SJCRH30 (cell line): ENCODE measurements at regions not wholly inside any gene's neighbourhood (a gene's known extent, or its start where the extent isn't known, plus 50 kb on each side); places are given as distances from the start of the nearest gene placed in this dataset.

Experiments
- DNase-seq, 2 experiments: peaks; one replicate each; pipeline ENCODE4 v3.0.0-alpha.2; 2015 to 2020
- H3K27ac ChIP-seq: fragments of 250-450 bp; sonication (Bioruptor Pico); 2 replicates; pipeline ENCODE4 v1.5.1; 2020; ENCODE audit warnings: mild to moderate bottlenecking, moderate library complexity
- H3K27me3 ChIP-seq: fragments of 250-450 bp; sonication (Bioruptor Pico); 2 replicates; pipeline ENCODE4 v1.5.1; 2020; ENCODE audit warnings: mild to moderate bottlenecking, moderate library complexity
- H3K36me3 ChIP-seq: fragments of 250-450 bp; sonication (Bioruptor Pico); 2 replicates; pipeline ENCODE4 v1.5.1; 2020; ENCODE audit warnings: mild to moderate bottlenecking, moderate library complexity
- H3K4me1 ChIP-seq: fragments of 250-450 bp; sonication (Bioruptor Pico); 2 replicates; pipeline ENCODE4 v1.5.1; 2020; ENCODE audit warnings: mild to moderate bottlenecking, moderate library complexity
- H3K4me3 ChIP-seq: fragments of 250-450 bp; sonication (Bioruptor Pico); 2 replicates; pipeline ENCODE4 v1.5.1; 2020; ENCODE audit warnings: mild to moderate bottlenecking, moderate library complexity
- H3K9me3 ChIP-seq: fragments of 250-450 bp; sonication (Bioruptor Pico); replicated peaks from 2 replicates; pipeline ENCODE4 v1.5.1; 2020; ENCODE audit warnings: mild to moderate bottlenecking, moderate library complexity

DNA sequence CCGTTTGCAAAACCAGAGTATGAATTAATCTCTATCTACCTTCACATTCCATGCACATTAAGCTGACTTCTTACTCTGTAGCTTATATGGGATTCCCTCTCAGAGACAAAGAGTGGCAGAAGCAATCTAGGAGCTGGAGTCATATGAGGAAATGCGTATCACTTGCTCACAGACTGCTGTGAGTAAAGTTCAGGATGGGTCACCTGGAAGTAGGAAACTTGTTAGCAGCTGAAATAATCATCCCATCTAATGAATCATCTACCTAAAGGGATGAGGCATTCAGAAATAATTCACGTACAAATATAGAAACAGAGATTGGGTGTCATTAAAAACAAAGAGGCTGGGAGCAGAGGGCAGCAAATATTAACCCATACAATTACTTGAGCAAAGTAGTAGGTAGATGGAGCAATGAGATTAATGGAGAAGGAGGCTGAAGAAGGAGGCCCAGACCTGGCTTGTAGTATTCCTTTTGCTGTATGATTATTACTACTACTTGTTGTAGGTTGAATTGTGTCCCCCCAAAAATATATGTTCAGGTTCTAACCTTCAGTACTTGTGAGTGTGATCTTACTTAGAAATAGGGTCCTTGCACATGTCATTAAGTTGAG is 866.3 kb downstream of the ROBO2 start:
- DNase-seq = no peak
- Histone ChIP-seq H3K27me3 (no peaks in the 10 kb centered on the region), H3K36me3 (no peaks in the 10 kb centered on the region), H3K27ac (no peak overlapping the region), H3K4me3 (no peak overlapping the region), H3K9me3 (no peaks in the 10 kb centered on the region), H3K4me1 (no peaks in the 10 kb centered on the region)

- Histone ChIP-seq H3K4me1 (no peaks in the 10 kb centered on the region), H3K9me3 (no peaks in the 10 kb centered on the region)
Observed at GRCh38 chr3:77913524-77914174, 873.8 kb downstream of the ROBO2 start.

DNA sequence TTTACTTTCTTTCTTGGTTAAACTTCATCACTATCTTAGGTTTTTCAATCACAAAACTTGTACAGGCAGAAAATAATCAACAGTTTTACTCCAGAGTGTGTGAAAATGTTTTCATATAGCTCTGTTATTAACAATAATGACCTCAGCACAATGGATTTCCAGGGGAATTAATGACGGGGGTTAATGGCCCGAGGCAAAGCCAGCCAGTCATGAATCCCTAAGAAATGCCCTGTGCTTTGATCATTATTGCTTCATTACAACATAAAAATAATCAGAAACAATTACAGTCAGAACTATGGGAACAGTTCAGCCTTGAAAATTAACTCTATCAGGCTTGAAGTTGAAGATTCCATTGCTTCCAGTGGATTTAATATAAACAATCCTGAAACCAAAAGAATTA is 875.4 kb downstream of the ROBO2 start:
- H3K27ac ChIP-seq = no peak overlapping the region
- H3K4me1 ChIP-seq = no peaks in the 10 kb centered on the region
- H3K36me3 ChIP-seq = no peaks in the 10 kb centered on the region
- H3K27me3 ChIP-seq = no peaks in the 10 kb centered on the region
- DNase-seq = no peak
- H3K4me3 ChIP-seq = no peak overlapping the region
- no peaks in the 10 kb centered on the region for H3K9me3 ChIP-seq

More at GRCh38 chr3:77913524-77914174, 873.8 kb downstream of the ROBO2 start:
- no peak for DNase-seq
- no peaks in the 10 kb centered on the region for H3K27me3 ChIP-seq
- H3K36me3 ChIP-seq = no peaks in the 10 kb centered on the region
- H3K27ac ChIP-seq = no peak overlapping the region
- H3K4me3 ChIP-seq = no peak overlapping the region

- H3K27ac ChIP-seq = no peak overlapping the region
- H3K4me3 ChIP-seq = no peak overlapping the region
- DNase-seq = no peak
- H3K9me3 ChIP-seq = no peaks in the 10 kb centered on the region
- H3K36me3 ChIP-seq = no peaks in the 10 kb centered on the region
- no peaks in the 10 kb centered on the region for H3K4me1 ChIP-seq
- no peaks in the 10 kb centered on the region for H3K27me3 ChIP-seq
Observed at GRCh38 chr3:77917225-77917624, 877.3 kb downstream of the ROBO2 start.

DNA sequence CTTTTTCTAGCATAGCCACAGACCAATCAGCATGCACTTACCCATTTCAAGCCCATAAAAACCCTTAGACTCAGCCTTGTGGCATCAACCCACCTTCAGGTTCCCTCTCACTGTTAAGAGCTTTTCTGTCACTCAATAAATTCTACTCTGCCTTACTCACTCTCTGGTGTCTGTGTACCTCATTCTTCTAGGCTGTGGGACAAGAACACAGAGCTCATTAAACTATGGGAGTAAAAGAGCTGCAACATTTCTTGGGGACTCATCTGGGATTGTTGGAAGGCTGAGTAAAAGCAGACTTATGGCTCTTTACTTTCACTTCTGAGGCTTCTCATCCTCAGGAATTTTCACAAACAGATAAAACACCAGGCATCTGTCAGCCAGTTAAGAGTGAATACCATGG is 879.3 kb downstream of the ROBO2 start:
- Histone ChIP-seq H3K4me1 (no peaks in the 10 kb centered on the region), H3K27ac (no peak overlapping the region), H3K27me3 (no peaks in the 10 kb centered on the region), H3K9me3 (no peaks in the 10 kb centered on the region), H3K36me3 (no peaks in the 10 kb centered on the region), H3K4me3 (no peak overlapping the region)
- DNase-seq = no peak

DNA sequence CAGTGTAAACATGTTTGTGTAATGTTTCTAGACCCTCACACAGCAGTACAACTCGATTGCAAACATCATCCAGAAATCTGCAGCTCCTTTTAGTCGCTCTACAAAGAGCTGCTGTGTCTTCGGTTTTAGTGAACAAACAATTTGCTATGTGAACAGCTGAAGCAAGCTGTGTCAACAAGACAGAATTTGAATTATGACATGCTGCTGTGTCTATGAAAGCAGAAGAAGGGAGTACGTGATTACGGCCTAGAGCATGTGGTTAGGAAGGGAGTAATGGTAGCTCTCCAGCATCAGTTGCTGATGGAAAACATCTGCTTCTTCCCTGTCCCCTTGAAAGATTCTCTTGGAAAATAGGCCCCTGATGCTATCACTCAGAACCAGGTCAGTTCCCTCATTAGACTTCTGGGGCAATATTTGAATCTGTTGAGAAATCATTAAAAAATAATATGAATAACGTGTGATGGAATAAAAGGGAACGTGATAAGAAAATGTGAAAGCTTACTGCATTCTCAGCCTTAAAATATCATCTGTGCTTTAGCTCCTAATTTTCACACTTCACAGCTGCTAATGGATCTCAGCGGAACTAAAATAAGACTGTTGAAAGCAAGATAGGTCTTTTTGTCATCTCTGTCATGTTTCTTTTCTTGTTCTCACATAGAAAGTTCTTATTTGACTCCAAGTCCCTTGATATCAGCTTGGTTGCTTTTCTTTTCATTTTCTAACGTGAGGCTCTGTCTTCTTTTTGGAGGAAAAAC is 891.5 kb downstream of the ROBO2 start:
- H3K27ac ChIP-seq = peak overlapping the region; percentile 51
- H3K9me3 ChIP-seq = no peaks in the 10 kb centered on the region
- peak; percentile 37 to 66 for DNase-seq
- H3K27me3 ChIP-seq = no peaks in the 10 kb centered on the region
- H3K36me3 ChIP-seq = no peaks in the 10 kb centered on the region
- peaks cover 8% of the 10 kb centered on the region; the same call in 1 of the 2 replicates for H3K4me1 ChIP-seq
- no peak overlapping the region for H3K4me3 ChIP-seq

GRCh38 chr3:77932926-77933325 is 893.0 kb downstream of the ROBO2 start:
- no peaks in the 10 kb centered on the region for H3K9me3 ChIP-seq
- no peak for DNase-seq

DNA sequence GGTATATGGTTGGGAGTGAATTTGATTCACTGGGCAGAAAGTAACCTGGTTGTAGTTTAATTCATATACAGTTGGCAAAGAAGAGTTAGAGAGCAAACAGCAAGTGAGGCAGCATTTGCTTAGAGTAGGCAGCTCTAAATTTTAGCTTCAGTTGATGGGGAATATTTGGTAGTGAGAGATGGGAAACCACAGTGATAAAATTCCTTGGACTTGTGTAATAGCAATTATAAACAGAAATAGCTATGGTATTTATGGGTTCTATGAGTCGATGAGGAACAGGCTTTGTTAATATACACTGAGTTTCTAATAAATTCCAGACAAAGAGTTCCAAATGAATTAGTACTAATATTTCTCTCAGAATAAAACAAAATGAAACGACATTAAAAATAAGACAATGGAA is 894.0 kb downstream of the ROBO2 start:
- no peak for DNase-seq
- no peak overlapping the region for H3K27ac ChIP-seq
- H3K9me3 ChIP-seq = no peaks in the 10 kb centered on the region
- H3K4me1 ChIP-seq = peaks cover 8% of the 10 kb centered on the region; the same call in 1 of the 2 replicates
- no peaks in the 10 kb centered on the region for H3K36me3 ChIP-seq
- no peaks in the 10 kb centered on the region for H3K27me3 ChIP-seq
- H3K4me3 ChIP-seq = no peak overlapping the region

More at GRCh38 chr3:77932926-77933325, 893.0 kb downstream of the ROBO2 start:
- H3K4me1 ChIP-seq = peaks cover 8% of the 10 kb centered on the region; the same call in 1 of the 2 replicates
- H3K27me3 ChIP-seq = no peaks in the 10 kb centered on the region
- no peaks in the 10 kb centered on the region for H3K36me3 ChIP-seq
- H3K27ac ChIP-seq = no peak overlapping the region
- H3K4me3 ChIP-seq = no peak overlapping the region

DNA sequence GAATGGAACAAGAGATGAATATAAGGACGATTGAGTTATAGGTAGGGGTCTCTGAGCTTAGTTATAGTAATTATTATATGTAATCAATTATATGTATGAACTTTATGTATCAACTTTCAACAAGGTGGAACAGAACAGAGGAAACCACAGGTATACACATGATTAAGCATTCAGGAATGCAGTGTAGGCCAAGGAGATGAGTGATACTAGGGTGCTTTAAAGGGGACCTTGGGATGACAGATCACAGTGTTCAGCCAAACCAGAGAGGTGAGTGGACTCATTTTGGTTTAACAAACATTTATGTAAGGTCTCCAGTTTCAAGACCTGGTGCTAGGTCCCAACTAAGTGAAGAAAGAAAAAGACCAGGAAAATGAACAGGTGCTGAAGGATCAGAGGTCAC is 895.5 kb downstream of the ROBO2 start:
- peaks cover 8% of the 10 kb centered on the region; the same call in 1 of the 2 replicates for H3K4me1 ChIP-seq
- no peaks in the 10 kb centered on the region for H3K36me3 ChIP-seq
- H3K27ac ChIP-seq = no peak overlapping the region
- no peaks in the 10 kb centered on the region for H3K27me3 ChIP-seq
- no peak for DNase-seq
- H3K9me3 ChIP-seq = no peaks in the 10 kb centered on the region
- H3K4me3 ChIP-seq = no peak overlapping the region

GRCh38 chr3:77939726-77940125 is 899.8 kb downstream of the ROBO2 start:
- no peak overlapping the region for H3K27ac ChIP-seq
- H3K4me3 ChIP-seq = no peak overlapping the region
- DNase-seq = peak in 1 of 2 experiments; percentile 5

GRCh38 chr3:77943598-77943997 is 903.7 kb downstream of the ROBO2 start:
- H3K4me1 ChIP-seq = no peaks in the 10 kb centered on the region
- H3K9me3 ChIP-seq = no peaks in the 10 kb centered on the region
- DNase-seq = no peak
- no peaks in the 10 kb centered on the region for H3K36me3 ChIP-seq
- H3K27ac ChIP-seq = no peak overlapping the region
- no peak overlapping the region for H3K4me3 ChIP-seq
- H3K27me3 ChIP-seq = no peaks in the 10 kb centered on the region

More at GRCh38 chr3:77939726-77940125, 899.8 kb downstream of the ROBO2 start:
- no peaks in the 10 kb centered on the region for H3K36me3 ChIP-seq
- H3K9me3 ChIP-seq = no peaks in the 10 kb centered on the region
- H3K27me3 ChIP-seq = no peaks in the 10 kb centered on the region
- no peaks in the 10 kb centered on the region for H3K4me1 ChIP-seq

- Histone ChIP-seq H3K9me3 (no peaks in the 10 kb centered on the region), H3K27ac (no peak overlapping the region), H3K4me1 (no peaks in the 10 kb centered on the region), H3K27me3 (no peaks in the 10 kb centered on the region), H3K4me3 (no peak overlapping the region), H3K36me3 (no peaks in the 10 kb centered on the region)
- DNase-seq = no peak
Observed at GRCh38 chr3:77945320-77945719, 905.4 kb downstream of the ROBO2 start.

DNA sequence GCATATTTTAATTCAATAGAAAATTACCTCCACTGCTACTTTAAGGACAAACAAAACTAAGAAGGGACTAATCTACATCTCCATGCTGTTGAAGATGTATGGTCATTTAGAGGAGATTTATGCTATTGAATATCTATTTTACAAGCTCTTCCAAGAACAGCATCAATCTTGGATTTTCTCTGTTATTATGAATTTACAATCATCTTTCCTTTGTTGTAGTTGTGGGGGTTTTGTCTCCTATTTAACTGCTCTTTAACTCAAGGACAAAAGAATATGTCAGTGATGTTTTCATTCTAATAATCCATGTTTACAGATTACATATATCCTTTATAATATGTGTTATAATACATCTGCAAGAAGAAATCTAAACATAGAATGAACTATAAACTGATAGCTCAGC is 907.8 kb downstream of the ROBO2 start:
- Histone ChIP-seq H3K36me3 (no peaks in the 10 kb centered on the region), H3K27ac (no peak overlapping the region), H3K27me3 (no peaks in the 10 kb centered on the region), H3K4me3 (no peak overlapping the region), H3K4me1 (no peaks in the 10 kb centered on the region), H3K9me3 (no peaks in the 10 kb centered on the region)
- DNase-seq = no peak

DNA sequence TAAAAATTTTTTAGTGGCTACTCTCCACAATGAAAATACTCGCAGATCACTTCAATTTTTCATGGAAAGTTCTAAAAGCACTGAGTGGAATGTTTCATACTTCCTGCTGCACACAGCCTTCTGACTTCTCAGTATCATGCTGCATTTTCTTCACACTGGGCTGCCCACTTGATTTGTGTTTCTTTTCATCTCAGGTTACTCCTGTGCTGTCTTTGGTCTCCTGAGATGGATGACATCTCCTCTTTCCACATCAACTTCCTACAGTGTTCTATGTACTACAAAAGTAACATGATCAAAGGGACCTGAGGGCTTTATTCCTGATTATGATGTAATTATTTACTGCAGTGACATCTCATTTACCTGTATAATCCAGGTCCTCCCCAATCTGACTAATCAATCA is 927.7 kb downstream of the ROBO2 start:
- Histone ChIP-seq H3K27me3 (no peaks in the 10 kb centered on the region), H3K9me3 (no peaks in the 10 kb centered on the region), H3K36me3 (no peaks in the 10 kb centered on the region), H3K4me1 (no peaks in the 10 kb centered on the region), H3K27ac (no peak overlapping the region), H3K4me3 (no peak overlapping the region)
- DNase-seq = peak in 1 of 2 experiments; percentile 2

GRCh38 chr3:77976079-77976478 is 936.2 kb downstream of the ROBO2 start:
- Histone ChIP-seq H3K9me3 (no peaks in the 10 kb centered on the region), H3K27ac (no peak overlapping the region), H3K27me3 (no peaks in the 10 kb centered on the region), H3K36me3 (no peaks in the 10 kb centered on the region), H3K4me1 (no peaks in the 10 kb centered on the region), H3K4me3 (no peak overlapping the region)
- no peak for DNase-seq
